ENCODE measurements at regions not wholly inside any gene's neighbourhood (a gene's known extent, or its start where the extent isn't known, plus 50 kb on each side); places are given as distances from the start of the nearest gene placed in this dataset.

DNA sequence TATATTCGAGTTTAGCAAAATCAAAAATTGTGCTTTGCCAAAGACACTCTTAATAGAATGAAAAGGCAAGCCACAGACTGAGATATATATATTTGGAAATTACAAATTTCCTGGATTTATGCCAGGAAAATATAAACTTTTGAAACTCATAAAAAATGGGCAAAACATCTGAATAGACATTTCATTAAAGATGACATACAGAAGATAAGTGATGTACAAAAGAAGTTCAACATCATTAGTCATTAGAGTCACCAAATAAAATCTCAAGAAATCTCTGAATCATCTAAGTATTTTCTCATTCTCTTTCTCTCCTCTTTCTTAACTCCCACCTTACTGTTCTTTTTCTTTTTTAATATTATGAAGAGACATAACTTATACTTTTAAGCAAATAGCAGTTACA is 921.1 kb downstream of the DSC3 start:
- no peaks in the 10 kb centered on the region for H3K36me3 ChIP-seq (ENCODE audit: control insufficient read depth in 2 of 2, insufficient read depth in 1 of 2, low read length in 2 of 2)
- POLR2A ChIA-PET = no interaction called here
- CTCF ChIA-PET = no interaction called here
- TF ChIP-seq ZNF132 (tag by site-specific recombination; IDR thresholded peaks at IDR 0.05; ENCODE audit: borderline replicate concordance) (no peak), ZNF530 (tag by site-specific recombination; IDR thresholded peaks at IDR 0.05; ENCODE audit: low read depth) (no peak), ZNF398 (tag by site-specific recombination; IDR thresholded peaks at IDR 0.05) (no peak)
- H3K4me3 ChIP-seq (ENCODE audit: low read depth, low read length) = no peak overlapping the region
- no peaks in the 10 kb centered on the region for H3K4me1 ChIP-seq (ENCODE audit: control insufficient read depth, insufficient read depth, low read length)
- no peak overlapping the region for H3K27ac ChIP-seq (ENCODE audit: extremely low read depth, low read depth, low read length)
- H3K9me3 ChIP-seq (ENCODE audit: control insufficient read depth, insufficient read depth, low read depth, low read length) = no peaks in the 10 kb centered on the region

DNA sequence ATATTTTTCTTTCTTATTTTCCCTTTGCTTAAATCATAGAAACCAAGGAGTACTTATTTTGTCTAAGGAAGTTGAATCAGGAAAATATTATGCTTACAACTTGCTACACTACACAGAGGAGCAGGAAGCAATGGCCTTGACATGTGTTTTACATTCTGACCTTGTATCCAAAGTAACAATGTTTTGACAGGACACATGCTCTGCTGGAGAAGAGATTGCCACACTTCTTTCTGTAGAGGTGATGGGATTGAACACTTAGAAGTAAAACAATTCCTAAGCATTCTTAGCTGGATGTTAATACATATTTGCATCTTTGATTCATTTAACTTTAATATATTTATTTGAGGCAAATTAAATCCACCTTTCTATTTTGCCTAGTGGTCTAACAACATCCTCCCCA is 929.1 kb downstream of the DSC3 start:
- H3K9me3 ChIP-seq (ENCODE audit: control insufficient read depth, insufficient read depth, low read depth, low read length) = no peaks in the 10 kb centered on the region
- H3K27ac ChIP-seq (ENCODE audit: extremely low read depth, low read depth, low read length) = no peak overlapping the region
- CTCF ChIA-PET = no interaction called here
- no peaks in the 10 kb centered on the region for H3K36me3 ChIP-seq (ENCODE audit: control insufficient read depth in 2 of 2, insufficient read depth in 1 of 2, low read length in 2 of 2)
- no peaks in the 10 kb centered on the region for H3K4me1 ChIP-seq (ENCODE audit: control insufficient read depth, insufficient read depth, low read length)
- no peak overlapping the region for H3K4me3 ChIP-seq (ENCODE audit: low read depth, low read length)
- POLR2A ChIA-PET = no interaction called here
- TF ChIP-seq ZNF777 (tag by site-specific recombination; IDR thresholded peaks at IDR 0.05; ENCODE audit: borderline replicate concordance) = no peak
- no peak for TF ChIP-seq SP7 (tag by site-specific recombination; IDR thresholded peaks at IDR 0.05)
- no peak for TF ChIP-seq ZFP37 (tag by site-specific recombination; IDR thresholded peaks at IDR 0.05)
- TF ChIP-seq, protein P1, sequence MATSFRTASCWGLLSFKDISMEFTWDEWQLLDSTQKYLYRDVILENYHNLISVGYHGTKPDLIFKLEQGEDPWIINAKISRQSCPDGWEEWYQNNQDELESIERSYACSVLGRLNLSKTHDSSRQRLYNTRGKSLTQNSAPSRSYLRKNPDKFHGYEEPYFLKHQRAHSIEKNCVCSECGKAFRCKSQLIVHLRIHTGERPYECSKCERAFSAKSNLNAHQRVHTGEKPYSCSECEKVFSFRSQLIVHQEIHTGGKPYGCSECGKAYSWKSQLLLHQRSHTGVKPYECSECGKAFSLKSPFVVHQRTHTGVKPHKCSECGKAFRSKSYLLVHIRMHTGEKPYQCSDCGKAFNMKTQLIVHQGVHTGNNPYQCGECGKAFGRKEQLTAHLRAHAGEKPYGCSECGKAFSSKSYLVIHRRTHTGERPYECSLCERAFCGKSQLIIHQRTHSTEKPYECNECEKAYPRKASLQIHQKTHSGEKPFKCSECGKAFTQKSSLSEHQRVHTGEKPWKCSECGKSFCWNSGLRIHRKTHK (tag by site-specific recombination; IDR thresholded peaks at IDR 0.05) = no peak
- TF ChIP-seq ZNF585B (tag by site-specific recombination; IDR thresholded peaks at IDR 0.05) = no peak
- TF ChIP-seq, protein P2, sequence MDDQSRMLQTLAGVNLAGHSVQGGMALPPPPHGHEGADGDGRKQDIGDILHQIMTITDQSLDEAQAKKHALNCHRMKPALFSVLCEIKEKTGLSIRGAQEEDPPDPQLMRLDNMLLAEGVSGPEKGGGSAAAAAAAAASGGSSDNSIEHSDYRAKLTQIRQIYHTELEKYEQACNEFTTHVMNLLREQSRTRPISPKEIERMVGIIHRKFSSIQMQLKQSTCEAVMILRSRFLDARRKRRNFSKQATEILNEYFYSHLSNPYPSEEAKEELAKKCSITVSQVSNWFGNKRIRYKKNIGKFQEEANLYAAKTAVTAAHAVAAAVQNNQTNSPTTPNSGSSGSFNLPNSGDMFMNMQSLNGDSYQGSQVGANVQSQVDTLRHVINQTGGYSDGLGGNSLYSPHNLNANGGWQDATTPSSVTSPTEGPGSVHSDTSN (CRISPR knock-in tag; IDR thresholded peaks at IDR 0.05) = no peak
- TF ChIP-seq ZNF114 (tag by site-specific recombination; IDR thresholded peaks at IDR 0.05) = no peak
- no peak for TF ChIP-seq BCL11A (tag by site-specific recombination; IDR thresholded peaks at IDR 0.05; ENCODE audit: low read depth)
- TF ChIP-seq ZNF366 (tag by site-specific recombination; conservative IDR thresholded peaks at IDR 0.05) = no peak
- TF ChIP-seq ZNF423 (tag by site-specific recombination; IDR thresholded peaks at IDR 0.05) = no peak
- TF ChIP-seq ZNF558 (tag by site-specific recombination; IDR thresholded peaks at IDR 0.05) = no peak
- no peak for TF ChIP-seq ZNF19 (tag by site-specific recombination; IDR thresholded peaks at IDR 0.05; ENCODE audit: low read depth)

- no peak for TF ChIP-seq GFI1B (tag by site-specific recombination; IDR thresholded peaks at IDR 0.05)
- TF ChIP-seq ZNF157 (tag by site-specific recombination; IDR thresholded peaks at IDR 0.05) = no peak
- TF ChIP-seq ZNF626 (tag by site-specific recombination; IDR thresholded peaks at IDR 0.05) = no peak
- Histone ChIP-seq H3K4me1 (ENCODE audit: control insufficient read depth, insufficient read depth, low read length) (no peaks in the 10 kb centered on the region), H3K36me3 (ENCODE audit: control insufficient read depth in 2 of 2, insufficient read depth in 1 of 2, low read length in 2 of 2) (no peaks in the 10 kb centered on the region), H3K27ac (ENCODE audit: extremely low read depth, low read depth, low read length) (no peak overlapping the region), H3K4me3 (ENCODE audit: low read depth, low read length) (no peak overlapping the region), H3K9me3 (ENCODE audit: control insufficient read depth, insufficient read depth, low read depth, low read length) (no peaks in the 10 kb centered on the region)
- POLR2A ChIA-PET = no interaction called here
- CTCF ChIA-PET = no interaction called here
These were observed 936.2 kb downstream of the DSC3 start for GRCh38 chr18:30106356-30106755.
